ENCODE measurements at regions not wholly inside any gene's neighbourhood (a gene's known extent, or its start where the extent isn't known, plus 50 kb on each side); places are given as distances from the start of the nearest gene placed in this dataset.

GRCh38 chr6:146909376-146909775, 294.8 kb upstream of the STXBP5 start:
- H3K9me3 Mint-ChIP-seq (ENCODE audit: unreplicated experiment): no peaks in the 10 kb centered on the region
- no peak overlapping the region for H3K27ac Mint-ChIP-seq (ENCODE audit: unreplicated experiment)
- no peak overlapping the region for H3K4me3 Mint-ChIP-seq (ENCODE audit: unreplicated experiment)
- TF ChIP-seq, protein P1, sequence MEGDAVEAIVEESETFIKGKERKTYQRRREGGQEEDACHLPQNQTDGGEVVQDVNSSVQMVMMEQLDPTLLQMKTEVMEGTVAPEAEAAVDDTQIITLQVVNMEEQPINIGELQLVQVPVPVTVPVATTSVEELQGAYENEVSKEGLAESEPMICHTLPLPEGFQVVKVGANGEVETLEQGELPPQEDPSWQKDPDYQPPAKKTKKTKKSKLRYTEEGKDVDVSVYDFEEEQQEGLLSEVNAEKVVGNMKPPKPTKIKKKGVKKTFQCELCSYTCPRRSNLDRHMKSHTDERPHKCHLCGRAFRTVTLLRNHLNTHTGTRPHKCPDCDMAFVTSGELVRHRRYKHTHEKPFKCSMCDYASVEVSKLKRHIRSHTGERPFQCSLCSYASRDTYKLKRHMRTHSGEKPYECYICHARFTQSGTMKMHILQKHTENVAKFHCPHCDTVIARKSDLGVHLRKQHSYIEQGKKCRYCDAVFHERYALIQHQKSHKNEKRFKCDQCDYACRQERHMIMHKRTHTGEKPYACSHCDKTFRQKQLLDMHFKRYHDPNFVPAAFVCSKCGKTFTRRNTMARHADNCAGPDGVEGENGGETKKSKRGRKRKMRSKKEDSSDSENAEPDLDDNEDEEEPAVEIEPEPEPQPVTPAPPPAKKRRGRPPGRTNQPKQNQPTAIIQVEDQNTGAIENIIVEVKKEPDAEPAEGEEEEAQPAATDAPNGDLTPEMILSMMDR (IDR thresholded peaks at IDR 0.05; ENCODE audit: partially characterized antibody, unreplicated experiment): no peak
- no peaks in the 10 kb centered on the region for H3K36me3 Mint-ChIP-seq (ENCODE audit: unreplicated experiment)
- H3K27me3 Mint-ChIP-seq (ENCODE audit: unreplicated experiment): no peaks in the 10 kb centered on the region
- peaks cover 6% of the 10 kb centered on the region for H3K4me1 Mint-ChIP-seq (ENCODE audit: low read depth, unreplicated experiment)
- no peak for DNase-seq

- TF ChIP-seq, protein P1 (IDR thresholded peaks at IDR 0.05; ENCODE audit: partially characterized antibody, unreplicated experiment): no peak
- DNase-seq: no peak
- H3K9me3 Mint-ChIP-seq (ENCODE audit: unreplicated experiment): no peaks in the 10 kb centered on the region
- H3K36me3 Mint-ChIP-seq (ENCODE audit: unreplicated experiment): no peaks in the 10 kb centered on the region
- H3K4me1 Mint-ChIP-seq (ENCODE audit: low read depth, unreplicated experiment): peaks cover 6% of the 10 kb centered on the region
- no peaks in the 10 kb centered on the region for H3K27me3 Mint-ChIP-seq (ENCODE audit: unreplicated experiment)
- no peak overlapping the region for H3K4me3 Mint-ChIP-seq (ENCODE audit: unreplicated experiment)
- no peak overlapping the region for H3K27ac Mint-ChIP-seq (ENCODE audit: unreplicated experiment)
Observed at GRCh38 chr6:146909886-146910285, 294.3 kb upstream of the STXBP5 start.

DNA sequence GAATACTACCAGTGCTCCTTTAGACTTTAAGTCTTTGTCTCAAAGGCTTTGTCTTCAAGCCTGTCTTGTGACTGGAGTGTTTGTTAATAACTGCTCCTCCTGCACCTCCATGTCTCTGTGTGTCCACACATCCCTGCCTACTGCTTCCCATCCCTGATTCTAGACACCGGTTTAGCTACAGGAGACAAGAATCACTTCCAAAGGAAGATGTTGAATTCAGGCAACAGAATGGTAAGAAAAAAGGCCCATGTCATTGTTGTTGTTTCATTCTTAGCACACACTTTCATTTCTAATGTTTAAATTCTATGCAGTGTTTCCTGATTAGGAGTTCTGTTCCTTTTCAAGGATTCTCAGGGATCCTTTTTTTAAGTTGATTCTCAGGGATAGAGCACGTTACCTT, 293.6 kb upstream of the STXBP5 start:
- Mint-ChIP-seq H3K9me3 (ENCODE audit: unreplicated experiment) (no peaks in the 10 kb centered on the region), H3K36me3 (ENCODE audit: unreplicated experiment) (no peaks in the 10 kb centered on the region), H3K4me3 (ENCODE audit: unreplicated experiment) (no peak overlapping the region), H3K27me3 (ENCODE audit: unreplicated experiment) (no peaks in the 10 kb centered on the region), H3K4me1 (ENCODE audit: low read depth, unreplicated experiment) (peaks cover 6% of the 10 kb centered on the region), H3K27ac (ENCODE audit: unreplicated experiment) (no peak overlapping the region)
- TF ChIP-seq, protein P1 (IDR thresholded peaks at IDR 0.05; ENCODE audit: partially characterized antibody, unreplicated experiment): no peak
- DNase-seq: no peak

GRCh38 chr6:146911635-146912215, 292.5 kb upstream of the STXBP5 start:
- Mint-ChIP-seq H3K4me3 (ENCODE audit: unreplicated experiment) (no peak overlapping the region), H3K9me3 (ENCODE audit: unreplicated experiment) (no peaks in the 10 kb centered on the region), H3K4me1 (ENCODE audit: low read depth, unreplicated experiment) (peaks cover 6% of the 10 kb centered on the region), H3K36me3 (ENCODE audit: unreplicated experiment) (no peaks in the 10 kb centered on the region), H3K27me3 (ENCODE audit: unreplicated experiment) (no peaks in the 10 kb centered on the region), H3K27ac (ENCODE audit: unreplicated experiment) (no peak overlapping the region)
- DNase-seq: no peak
- TF ChIP-seq, protein P1 (IDR thresholded peaks at IDR 0.05; ENCODE audit: partially characterized antibody, unreplicated experiment): no peak

GRCh38 chr6:146912730-146913685, 291.2 kb upstream of the STXBP5 start:
- TF ChIP-seq, protein P1 (IDR thresholded peaks at IDR 0.05; ENCODE audit: partially characterized antibody, unreplicated experiment): no peak
- Mint-ChIP-seq H3K4me3 (ENCODE audit: unreplicated experiment) (no peak overlapping the region), H3K36me3 (ENCODE audit: unreplicated experiment) (no peaks in the 10 kb centered on the region), H3K27me3 (ENCODE audit: unreplicated experiment) (no peaks in the 10 kb centered on the region), H3K4me1 (ENCODE audit: low read depth, unreplicated experiment) (peaks cover 6% of the 10 kb centered on the region), H3K9me3 (ENCODE audit: unreplicated experiment) (no peaks in the 10 kb centered on the region), H3K27ac (ENCODE audit: unreplicated experiment) (no peak overlapping the region)
- DNase-seq: no peak
